Transverse colon (tissue), 4 donors: ENCODE measurements at regions not wholly inside any gene's neighbourhood (a gene's known extent, or its start where the extent isn't known, plus 50 kb on each side); places are given as distances from the start of the nearest gene placed in this dataset.

Experiments
- DNase-seq: peaks from one replicate; pipeline ENCODE4 v3.0.0-alpha.2; 2019
- H3K27ac ChIP-seq, 4 donors: fragments of 200-600 bp; sonication (generic); 2 replicates each; pipeline ENCODE4 v1.5.1; 2016 to 2018; ENCODE audit warnings: inconsistent platforms in 4 of 4
- H3K27me3 ChIP-seq: fragments of 200-600 bp; sonication (generic); 2 replicates; pipeline ENCODE4 v1.5.1; 2017; ENCODE audit warnings: inconsistent platforms
- H3K36me3 ChIP-seq, 4 donors: fragments of 200-600 bp; sonication (generic); 2 replicates each; pipeline ENCODE4 v1.5.1; 2017 to 2019; ENCODE audit warnings: inconsistent platforms in 4 of 4
- H3K4me1 ChIP-seq, 4 donors: fragments of 200-600 bp; sonication (generic); 2 replicates each; pipeline ENCODE4 v1.5.1; 2017 to 2020; ENCODE audit warnings: inconsistent platforms in 4 of 4
- H3K4me3 ChIP-seq, 4 donors: fragments of 200-600 bp; sonication (generic); 1 replicate in 1 of 4; 2 replicates in 3 of 4; pipeline versions ENCODE4 v1.5.1 to v1.6.1; 2017 to 2019; ENCODE audit warnings: inconsistent platforms in 4 of 4
- H3K9me3 ChIP-seq, 2 donors: fragments of 200-600 bp; sonication (generic); 2 replicates each; pipeline ENCODE4 v1.5.1; 2017 to 2019; ENCODE audit warnings: inconsistent platforms in 2 of 2
- EP300 ChIP-seq: sonication (generic); formaldehyde crosslinking; IDR thresholded peaks from one replicate; pipeline ENCODE4 v1.6.1; 2017; ENCODE audit warnings: antibody characterized with exemption, low read depth
- POLR2A ChIP-seq: fragments of 450-650 bp; IDR thresholded peaks from one replicate; pipeline ENCODE4 v1.6.1; 2016; ENCODE audit warnings: antibody characterized with exemption, mild to moderate bottlenecking, moderate library complexity
- POLR2AphosphoS5 ChIP-seq, 3 donors: sonication (generic); formaldehyde crosslinking; IDR thresholded peaks; one replicate each; pipeline ENCODE4 v1.6.1; 2016; ENCODE audit warnings: antibody characterized with exemption in 3 of 3
- WGBS, 2 donors: methylation state at CpG; one replicate each; pipeline ENCODE4 v1.1.5; 2018; ENCODE audit warnings: low coverage in 1 of 2; 5-methylcytosine and 5-hydroxymethylcytosine counted together
- in situ Hi-C, 4 donors: fragments of 200-750 bp; cut with MboI; loops; one replicate each; pipeline versions ENCODE4 v1.15.0 to v1.15.1; 2017; ENCODE audit warnings: low sequenced_read_pairs in 3 of 4, low pct_ligation_motif_present in 1 of 4, low pct_unique_long_range_greater_than_20kb in 1 of 4
- intact Hi-C: fragments of 100-400 bp; cut with DNase I; formaldehyde crosslinking; loops from one replicate; pipeline ENCODE4 v1.15.1; 2023; ENCODE audit warnings: low total_unique reads
- TF ChIP-seq, protein P1 (sequence below), 5 experiments: fragments of 200-600 bp in 3 of 5; fragments of 450-650 bp in 2 of 5; sonication (generic) in 3 of 5; IDR thresholded peaks; 1 replicate in 2 of 5; 2 replicates in 3 of 5; pipeline ENCODE4 v1.5.1; 2016 to 2017; ENCODE audit warnings: antibody characterized with exemption in 5 of 5, inconsistent platforms in 3 of 5, mild to moderate bottlenecking in 2 of 5, moderate library complexity in 1 of 5

DNA sequence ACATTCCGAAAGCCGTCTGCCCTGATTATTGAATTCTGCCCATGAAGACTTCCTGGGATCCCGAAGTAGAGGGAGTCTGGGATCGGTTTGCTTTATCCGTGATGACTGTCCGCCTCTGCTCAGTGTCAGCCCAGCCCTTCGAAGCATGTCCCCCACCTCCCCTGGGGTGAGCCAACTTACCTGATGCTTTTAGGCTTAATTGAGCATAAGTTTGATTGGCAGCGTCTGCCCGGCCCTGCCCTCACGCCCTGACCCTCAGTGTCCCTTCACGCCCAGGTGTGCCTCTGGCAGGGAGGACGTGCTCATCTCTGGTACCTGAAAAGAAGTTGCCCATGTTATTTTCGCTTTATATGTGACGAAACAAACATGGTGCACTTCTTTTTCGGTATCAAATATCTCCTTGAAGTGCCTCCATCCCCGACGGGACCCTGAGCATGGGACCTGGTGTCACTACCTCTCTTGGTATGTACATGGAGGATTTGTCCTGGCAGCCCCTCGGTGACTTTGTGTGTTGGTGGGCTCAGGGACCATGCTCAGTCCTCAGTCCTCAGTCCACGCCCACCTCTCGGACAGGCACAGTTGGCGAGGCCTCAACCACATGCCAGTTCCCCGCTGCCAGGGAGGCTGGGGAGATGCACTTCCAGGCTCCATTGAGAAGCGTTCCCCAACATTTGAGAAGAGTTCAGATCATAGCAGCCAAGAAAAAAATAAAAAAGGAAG lies 130.1 kb upstream of the RTL1 start:
- WGBS, 2 donors: 77 to 84% methylated on average over 5 to 23 of the region's 23 CpGs
- no peaks in the 10 kb centered on the region for H3K4me1 ChIP-seq
- H3K27ac ChIP-seq: no peak overlapping the region
- no peak for DNase-seq
- in situ Hi-C loops: no loop called here
- H3K4me3 ChIP-seq: no peak overlapping the region
- H3K36me3 ChIP-seq: no peaks in the 10 kb centered on the region
- intact Hi-C loops: no loop called here
- H3K27me3 ChIP-seq: no peaks in the 10 kb centered on the region
- no peaks in the 10 kb centered on the region for H3K9me3 ChIP-seq
- TF ChIP-seq POLR2A (no peak), POLR2AphosphoS5 (IDR thresholded peaks at IDR 0.05) (no peak), EP300 (no peak)
- TF ChIP-seq, protein P1, sequence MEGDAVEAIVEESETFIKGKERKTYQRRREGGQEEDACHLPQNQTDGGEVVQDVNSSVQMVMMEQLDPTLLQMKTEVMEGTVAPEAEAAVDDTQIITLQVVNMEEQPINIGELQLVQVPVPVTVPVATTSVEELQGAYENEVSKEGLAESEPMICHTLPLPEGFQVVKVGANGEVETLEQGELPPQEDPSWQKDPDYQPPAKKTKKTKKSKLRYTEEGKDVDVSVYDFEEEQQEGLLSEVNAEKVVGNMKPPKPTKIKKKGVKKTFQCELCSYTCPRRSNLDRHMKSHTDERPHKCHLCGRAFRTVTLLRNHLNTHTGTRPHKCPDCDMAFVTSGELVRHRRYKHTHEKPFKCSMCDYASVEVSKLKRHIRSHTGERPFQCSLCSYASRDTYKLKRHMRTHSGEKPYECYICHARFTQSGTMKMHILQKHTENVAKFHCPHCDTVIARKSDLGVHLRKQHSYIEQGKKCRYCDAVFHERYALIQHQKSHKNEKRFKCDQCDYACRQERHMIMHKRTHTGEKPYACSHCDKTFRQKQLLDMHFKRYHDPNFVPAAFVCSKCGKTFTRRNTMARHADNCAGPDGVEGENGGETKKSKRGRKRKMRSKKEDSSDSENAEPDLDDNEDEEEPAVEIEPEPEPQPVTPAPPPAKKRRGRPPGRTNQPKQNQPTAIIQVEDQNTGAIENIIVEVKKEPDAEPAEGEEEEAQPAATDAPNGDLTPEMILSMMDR (IDR thresholded peaks at IDR 0.05): no peak

DNA sequence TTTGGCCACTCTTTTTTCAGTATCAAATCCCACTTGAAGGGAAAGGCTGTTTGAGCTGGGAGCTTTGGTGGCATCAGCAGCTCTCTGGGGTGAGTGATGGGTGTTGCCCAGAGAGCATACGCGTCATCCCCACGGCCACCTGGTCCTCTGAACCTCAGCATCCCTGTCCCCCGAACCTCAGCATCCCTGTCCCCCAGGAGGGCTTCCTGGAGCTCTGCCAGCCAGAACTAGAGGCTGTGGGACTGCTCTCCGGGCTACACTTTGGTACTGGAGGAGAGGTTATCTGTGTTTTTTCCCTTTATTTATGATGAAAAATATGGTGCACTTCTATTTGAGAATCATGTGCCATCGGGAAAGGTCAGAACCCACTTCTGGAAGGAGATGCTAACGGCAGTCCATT lies 131.5 kb upstream of the RTL1 start:
- no peak overlapping the region for H3K27ac ChIP-seq
- in situ Hi-C loops (no loop called here), intact Hi-C loops (no loop called here)
- H3K9me3 ChIP-seq: no peaks in the 10 kb centered on the region
- H3K36me3 ChIP-seq: no peaks in the 10 kb centered on the region
- TF ChIP-seq EP300: no peak
- TF ChIP-seq, protein P1 (IDR thresholded peaks at IDR 0.05): no peak
- TF ChIP-seq POLR2A: no peak
- TF ChIP-seq POLR2AphosphoS5 (IDR thresholded peaks at IDR 0.05): no peak
- no peak overlapping the region for H3K4me3 ChIP-seq
- no peak for DNase-seq
- H3K4me1 ChIP-seq: no peaks in the 10 kb centered on the region
- no peaks in the 10 kb centered on the region for H3K27me3 ChIP-seq
- 84% methylated on average over 7 of the region's 7 CpGs; no CpG with 5 or more reads in 1 of the 2 donors for WGBS, 2 donors

DNA sequence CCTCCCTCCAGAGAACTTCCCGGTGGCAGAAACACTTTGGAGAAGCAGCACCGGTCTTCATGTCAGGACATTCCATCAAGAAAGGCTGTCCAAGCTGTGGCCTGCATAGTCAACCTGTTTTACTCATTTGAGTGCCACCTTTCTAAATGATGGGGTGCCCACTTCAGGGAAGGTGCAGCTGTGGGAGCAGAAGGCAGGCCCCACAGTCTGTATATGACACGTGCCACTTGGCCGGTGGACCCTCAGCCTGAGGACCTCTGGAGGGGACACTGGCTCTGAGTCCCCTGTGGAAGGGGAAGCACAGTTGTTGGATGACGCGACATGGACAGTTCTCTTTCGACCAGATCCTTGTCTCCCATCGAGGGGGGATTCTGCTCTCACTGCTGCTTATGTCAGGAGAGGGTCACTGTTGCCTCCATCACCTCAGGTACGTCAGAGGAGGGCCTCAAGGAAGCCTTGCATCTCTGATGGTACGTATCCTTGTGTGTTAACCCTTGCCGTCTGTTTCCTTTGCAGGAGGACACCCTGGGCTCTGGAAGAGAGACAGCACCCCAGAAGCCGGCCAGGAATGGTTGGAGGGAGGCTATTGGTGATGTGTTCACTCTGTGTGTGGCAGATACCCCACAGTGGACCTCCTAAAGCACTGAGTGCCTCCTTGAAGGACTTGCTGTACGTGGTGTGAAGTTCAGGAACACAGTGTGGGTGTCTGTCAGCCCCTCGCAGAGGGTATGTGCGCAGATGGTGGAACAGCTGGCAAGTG lies 132.1 kb upstream of the RTL1 start:
- Histone ChIP-seq H3K27me3 (no peaks in the 10 kb centered on the region), H3K27ac (no peak overlapping the region), H3K4me1 (no peaks in the 10 kb centered on the region), H3K9me3 (no peaks in the 10 kb centered on the region), H3K36me3 (no peaks in the 10 kb centered on the region), H3K4me3 (no peak overlapping the region)
- intact Hi-C loops (no loop called here), in situ Hi-C loops (no loop called here)
- no peak for DNase-seq
- TF ChIP-seq POLR2AphosphoS5 (IDR thresholded peaks at IDR 0.05) (no peak), EP300 (no peak), POLR2A (no peak)
- TF ChIP-seq, protein P1 (IDR thresholded peaks at IDR 0.05): no peak
- WGBS, 2 donors: 69 to 78% methylated on average over 3 to 14 of the region's 15 CpGs

DNA sequence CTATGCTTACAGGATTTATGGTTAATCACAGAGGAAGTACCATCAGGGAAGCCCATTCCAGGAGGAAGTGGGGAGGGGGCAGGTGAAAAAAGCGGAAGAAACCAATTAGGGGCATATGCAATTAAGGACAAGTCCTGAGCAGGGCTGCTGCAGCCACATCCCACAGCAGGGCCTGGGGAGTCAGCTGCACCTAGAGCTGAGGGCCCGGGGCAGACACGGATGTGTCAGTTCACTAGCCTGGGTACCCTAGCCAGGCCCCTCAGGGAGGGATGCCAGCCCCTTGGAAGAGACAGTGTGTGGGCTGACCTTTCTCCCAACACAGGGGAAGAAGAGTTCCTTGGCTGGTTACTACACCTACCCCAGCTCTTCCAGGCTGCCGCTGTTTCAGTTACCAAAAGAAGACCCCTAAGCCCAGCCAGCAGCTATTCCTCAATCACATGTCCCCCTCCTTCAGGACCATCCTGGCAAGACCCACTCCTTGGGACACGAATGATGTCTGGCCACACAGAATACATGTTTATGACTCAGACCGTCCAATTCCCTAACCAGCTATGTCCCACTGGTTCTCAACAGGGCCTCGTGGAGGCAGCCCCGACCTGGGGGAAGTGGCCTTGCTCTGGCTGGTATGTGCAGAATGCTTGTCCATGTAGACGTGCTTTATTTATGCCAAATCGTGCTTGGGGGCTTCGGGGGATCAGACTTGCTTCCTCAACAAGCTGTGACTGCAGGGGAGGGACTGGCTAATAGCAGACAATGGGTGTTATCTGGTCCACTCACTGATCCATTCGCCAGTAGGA lies 133.7 kb upstream of the RTL1 start:
- H3K27ac ChIP-seq: no peak overlapping the region
- H3K36me3 ChIP-seq: no peaks in the 10 kb centered on the region
- TF ChIP-seq POLR2AphosphoS5 (IDR thresholded peaks at IDR 0.05): no peak
- no peaks in the 10 kb centered on the region for H3K4me1 ChIP-seq
- intact Hi-C loops: no loop called here
- H3K27me3 ChIP-seq: no peaks in the 10 kb centered on the region
- in situ Hi-C loops: no loop called here
- H3K4me3 ChIP-seq: no peak overlapping the region
- 71% methylated on average over 12 of the region's 12 CpGs; no CpG with 5 or more reads in 1 of the 2 donors for WGBS, 2 donors
- DNase-seq: no peak
- no peaks in the 10 kb centered on the region for H3K9me3 ChIP-seq
